CD8-positive, alpha-beta memory T cell (primary cell): ENCODE measurements at regions not wholly inside any gene's neighbourhood (a gene's known extent, or its start where the extent isn't known, plus 50 kb on each side); places are given as distances from the start of the nearest gene placed in this dataset.

Experiments
- CTCF ChIA-PET: fragments of 350-600 bp; sonication (Branson Sonifier 250); formaldehyde crosslinking; loops from one replicate; lab custom pipeline; 2021; ENCODE audit warnings: antibody characterized with exemption; lab: Charles Lee
- POLR2A ChIA-PET: fragments of 350-600 bp; sonication (Branson Sonifier 250); formaldehyde crosslinking; loops from one replicate; lab custom pipeline; 2021; ENCODE audit warnings: antibody characterized with exemption; lab: Charles Lee
- DNase-seq, 5 donors: peaks; one replicate each; pipeline versions ENCODE4 v3.0.0 to v3.0.0-alpha.2; 2020 to 2022; ENCODE audit warnings: mixed read lengths in 1 of 5
- H3K27ac ChIP-seq: one replicate; pipeline ENCODE4 v1.7.0; 2013; ENCODE audit warnings: low read depth, mild to moderate bottlenecking, low read length, moderate library complexity
- H3K27me3 ChIP-seq: 2 replicates; pipeline ENCODE4 v1.7.0; 2013; ENCODE audit warnings: low read length, mild to moderate bottlenecking; ENCODE audit not compliant: insufficient read depth, poor library complexity, severe bottlenecking
- H3K36me3 ChIP-seq: 2 replicates; pipeline ENCODE4 v1.7.0; 2013; ENCODE audit warnings: mild to moderate bottlenecking, low read length, moderate library complexity; ENCODE audit not compliant: insufficient read depth
- H3K4me1 ChIP-seq: 2 replicates; pipeline ENCODE4 v1.7.0; 2013; ENCODE audit warnings: mild to moderate bottlenecking, low read length, moderate library complexity; ENCODE audit not compliant: insufficient read depth
- H3K4me3 ChIP-seq: 2 replicates; pipeline ENCODE4 v1.7.0; 2013; ENCODE audit warnings: mild to moderate bottlenecking, low read length
- H3K9me3 ChIP-seq: 2 replicates; pipeline ENCODE4 v1.7.0; 2013; ENCODE audit warnings: mild to moderate bottlenecking, low read length
- H3K27ac Mint-ChIP-seq, 8 donors: one replicate each; pipeline ENCODE4 v1.8.0; 2020 to 2021; ENCODE audit warnings: mixed read lengths in 8 of 8, mild to moderate bottlenecking in 6 of 8, inconsistent platforms in 3 of 8, moderate library complexity in 3 of 8
- H3K27me3 Mint-ChIP-seq, 2 donors: one replicate each; pipeline ENCODE4 v1.8.0; 2020 to 2021; ENCODE audit warnings: mixed read lengths in 2 of 2, mild to moderate bottlenecking in 1 of 2, moderate library complexity in 1 of 2
- H3K36me3 Mint-ChIP-seq, 3 donors: one replicate each; pipeline ENCODE4 v1.8.0; 2020 to 2021; ENCODE audit warnings: mixed read lengths in 3 of 3, inconsistent platforms in 1 of 3, mild to moderate bottlenecking in 1 of 3
- H3K4me1 Mint-ChIP-seq, 3 donors: one replicate each; pipeline ENCODE4 v1.8.0; 2020 to 2021; ENCODE audit warnings: mixed read lengths in 3 of 3, inconsistent platforms in 1 of 3, mild to moderate bottlenecking in 1 of 3
- H3K4me3 Mint-ChIP-seq, 7 donors: one replicate each; pipeline ENCODE4 v1.8.0; 2020 to 2021; ENCODE audit warnings: mixed read lengths in 7 of 7, mild to moderate bottlenecking in 6 of 7, moderate library complexity in 4 of 7, inconsistent platforms in 2 of 7
- H3K9me3 Mint-ChIP-seq, 5 donors: one replicate each; pipeline ENCODE4 v1.8.0; 2020 to 2022; ENCODE audit warnings: mixed read lengths in 5 of 5, mild to moderate bottlenecking in 3 of 5, moderate library complexity in 2 of 5, inconsistent platforms in 1 of 5

DNA sequence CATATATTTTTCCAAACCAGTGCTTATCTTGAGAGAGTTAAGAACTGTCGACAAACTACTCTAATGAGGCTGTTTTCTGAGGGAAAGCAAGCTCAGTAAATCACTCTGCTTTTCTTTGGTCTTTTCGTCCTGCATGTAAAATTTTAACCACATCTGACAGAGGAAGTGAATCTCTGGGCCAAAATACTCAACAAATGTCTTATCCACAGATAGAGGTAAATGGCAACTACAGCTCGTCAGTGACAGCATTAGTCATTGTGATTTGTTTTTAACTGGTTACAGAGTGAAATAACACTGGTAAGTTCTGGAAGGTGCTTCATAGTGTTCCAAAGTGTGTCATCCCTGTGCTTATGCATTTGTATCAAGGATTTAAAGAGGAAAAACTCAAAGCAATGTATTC is 82.6 kb upstream of the SLC8A1 start:
- no peaks in the 10 kb centered on the region for H3K36me3 ChIP-seq
- ChIA-PET POLR2A (no interaction called here), CTCF (no interaction called here)
- H3K27me3 ChIP-seq, result no peaks in the 10 kb centered on the region
- H3K27ac ChIP-seq, result no peak overlapping the region
- Mint-ChIP-seq H3K4me3 (no peak overlapping the region), H3K4me1 (no peaks in the 10 kb centered on the region), H3K27ac (no peak overlapping the region), H3K9me3 (peaks cover 0 to 9% (median 4%) of the 10 kb centered on the region in 5 donors), H3K27me3 (no peaks in the 10 kb centered on the region), H3K36me3 (no peaks in the 10 kb centered on the region)
- DNase-seq, result no peak
- H3K4me3 ChIP-seq, result no peak overlapping the region
- H3K9me3 ChIP-seq, result no peaks in the 10 kb centered on the region
- H3K4me1 ChIP-seq, result no peaks in the 10 kb centered on the region

- H3K27me3 ChIP-seq, result no peaks in the 10 kb centered on the region
- POLR2A ChIA-PET, result no interaction called here
Observed at GRCh38 chr2:40535972-40536371, 84.1 kb upstream of the SLC8A1 start.

GRCh38 chr2:40540026-40540425 is 88.1 kb upstream of the SLC8A1 start:
- CTCF ChIA-PET, result no interaction called here

More at GRCh38 chr2:40535972-40536371, 84.1 kb upstream of the SLC8A1 start:
- no peaks in the 10 kb centered on the region for H3K36me3 ChIP-seq
- no peaks in the 10 kb centered on the region for H3K9me3 ChIP-seq
- peaks cover 0 to 6% (median 2%) of the 10 kb centered on the region in 5 donors for H3K9me3 Mint-ChIP-seq
- H3K27ac Mint-ChIP-seq, result no peak overlapping the region
- no peaks in the 10 kb centered on the region for H3K4me1 ChIP-seq
- no peak overlapping the region for H3K4me3 ChIP-seq
- no peaks in the 10 kb centered on the region for H3K36me3 Mint-ChIP-seq
- no peak overlapping the region for H3K27ac ChIP-seq
- no peak overlapping the region for H3K4me3 Mint-ChIP-seq
- H3K27me3 Mint-ChIP-seq, result no peaks in the 10 kb centered on the region
- H3K4me1 Mint-ChIP-seq, result no peaks in the 10 kb centered on the region
- no peak for DNase-seq
- CTCF ChIA-PET, result no interaction called here

GRCh38 chr2:40543381-40543780 is 91.5 kb upstream of the SLC8A1 start:
- H3K36me3 ChIP-seq, result no peaks in the 10 kb centered on the region

More at GRCh38 chr2:40540026-40540425, 88.1 kb upstream of the SLC8A1 start:
- H3K27ac Mint-ChIP-seq, result no peak overlapping the region
- Histone ChIP-seq H3K27me3 (no peaks in the 10 kb centered on the region), H3K4me1 (no peaks in the 10 kb centered on the region), H3K4me3 (no peak overlapping the region), H3K27ac (no peak overlapping the region), H3K36me3 (no peaks in the 10 kb centered on the region), H3K9me3 (no peaks in the 10 kb centered on the region)
- H3K4me3 Mint-ChIP-seq, result no peak overlapping the region
- H3K36me3 Mint-ChIP-seq, result no peaks in the 10 kb centered on the region
- POLR2A ChIA-PET, result no interaction called here
- H3K27me3 Mint-ChIP-seq, result no peaks in the 10 kb centered on the region
- peaks cover 0 to 9% (median 3%) of the 10 kb centered on the region in 5 donors for H3K9me3 Mint-ChIP-seq
- H3K4me1 Mint-ChIP-seq, result no peaks in the 10 kb centered on the region
- DNase-seq, result no peak

GRCh38 chr2:40544072-40544471 is 92.2 kb upstream of the SLC8A1 start:
- Mint-ChIP-seq H3K4me3 (no peak overlapping the region), H3K27ac (no peak overlapping the region), H3K9me3 (peaks cover 2 to 11% (median 9%) of the 10 kb centered on the region in 5 donors), H3K27me3 (no peaks in the 10 kb centered on the region), H3K4me1 (no peaks in the 10 kb centered on the region), H3K36me3 (no peaks in the 10 kb centered on the region)
- no peaks in the 10 kb centered on the region for H3K9me3 ChIP-seq
- H3K27ac ChIP-seq, result no peak overlapping the region
- ChIA-PET CTCF (no interaction called here), POLR2A (no interaction called here)
- no peaks in the 10 kb centered on the region for H3K27me3 ChIP-seq
- no peak overlapping the region for H3K4me3 ChIP-seq
- no peaks in the 10 kb centered on the region for H3K36me3 ChIP-seq
- H3K4me1 ChIP-seq, result no peaks in the 10 kb centered on the region
- DNase-seq, result no peak

More at GRCh38 chr2:40543381-40543780, 91.5 kb upstream of the SLC8A1 start:
- Histone ChIP-seq H3K4me1 (no peaks in the 10 kb centered on the region), H3K4me3 (no peak overlapping the region), H3K9me3 (no peaks in the 10 kb centered on the region), H3K27ac (no peak overlapping the region), H3K27me3 (no peaks in the 10 kb centered on the region)
- CTCF ChIA-PET, result no interaction called here
- H3K4me3 Mint-ChIP-seq, result no peak overlapping the region
- DNase-seq, result no peak
- H3K4me1 Mint-ChIP-seq, result no peaks in the 10 kb centered on the region
- H3K27ac Mint-ChIP-seq, result no peak overlapping the region
- H3K36me3 Mint-ChIP-seq, result no peaks in the 10 kb centered on the region
- POLR2A ChIA-PET, result no interaction called here
- no peaks in the 10 kb centered on the region for H3K27me3 Mint-ChIP-seq
- peaks cover 2 to 11% (median 9%) of the 10 kb centered on the region in 5 donors for H3K9me3 Mint-ChIP-seq

DNA sequence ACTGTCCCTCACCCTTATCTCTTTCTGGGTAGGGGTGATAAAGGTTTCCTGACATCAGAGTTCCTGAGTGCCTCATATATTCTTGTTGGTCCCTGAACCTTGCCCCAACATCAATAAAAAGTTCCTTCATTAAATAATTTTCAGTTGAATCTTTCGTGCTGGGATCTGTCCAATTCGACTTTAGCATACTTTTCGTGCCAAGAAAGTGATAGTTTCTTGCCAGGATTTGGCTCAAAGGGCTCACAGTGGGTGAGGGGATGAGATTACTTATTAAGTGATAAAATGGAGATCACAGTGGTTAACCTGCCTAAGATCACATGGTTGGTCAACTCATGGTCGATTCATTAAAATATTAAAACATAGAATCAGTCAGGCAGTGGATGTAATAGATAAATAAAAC is 93.8 kb upstream of the SLC8A1 start:
- Histone ChIP-seq H3K27ac (no peak overlapping the region), H3K36me3 (no peaks in the 10 kb centered on the region), H3K9me3 (no peaks in the 10 kb centered on the region), H3K4me1 (no peaks in the 10 kb centered on the region), H3K27me3 (no peaks in the 10 kb centered on the region), H3K4me3 (no peak overlapping the region)
- ChIA-PET CTCF (no interaction called here), POLR2A (no interaction called here)
- no peaks in the 10 kb centered on the region for H3K36me3 Mint-ChIP-seq
- no peak for DNase-seq
- H3K27me3 Mint-ChIP-seq, result no peaks in the 10 kb centered on the region
- H3K9me3 Mint-ChIP-seq, result peaks cover 2 to 11% (median 6%) of the 10 kb centered on the region in 5 donors
- no peak overlapping the region for H3K27ac Mint-ChIP-seq
- H3K4me3 Mint-ChIP-seq, result no peak overlapping the region
- no peaks in the 10 kb centered on the region for H3K4me1 Mint-ChIP-seq

DNA sequence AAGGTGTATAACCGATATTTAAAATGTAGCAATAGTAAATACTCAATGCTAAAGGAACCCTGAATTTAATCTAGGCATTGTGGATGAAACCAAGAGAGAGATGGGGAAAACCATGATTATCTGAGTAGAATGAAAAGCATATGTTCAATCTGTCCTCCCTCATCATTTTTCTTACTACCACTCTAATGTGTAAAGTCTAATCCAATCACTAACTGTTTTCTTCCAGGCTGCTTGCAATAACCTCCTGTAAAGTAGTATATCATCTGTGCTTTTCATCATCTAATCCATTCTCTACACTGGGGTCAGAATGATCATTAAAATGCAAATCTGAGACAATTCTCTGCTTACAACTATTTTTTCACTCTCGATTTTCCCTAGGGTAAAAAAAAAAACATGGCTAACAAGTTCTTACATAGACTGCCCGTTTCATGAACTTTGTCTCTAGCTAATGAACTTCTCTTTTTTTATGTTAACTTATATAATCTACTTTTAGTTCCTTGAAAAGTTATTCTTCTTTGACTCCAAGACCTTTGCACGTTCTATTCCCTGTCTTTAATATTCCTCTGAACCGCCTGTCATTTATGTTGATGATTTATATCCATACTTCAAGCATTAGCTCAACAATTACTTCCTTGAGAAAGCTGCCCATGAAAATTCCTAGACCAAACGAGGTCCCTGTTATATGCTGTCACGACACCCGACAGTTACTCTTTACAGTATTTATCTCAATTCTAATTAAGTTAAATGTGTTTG is 94.7 kb upstream of the SLC8A1 start:
- Histone ChIP-seq H3K4me1 (no peaks in the 10 kb centered on the region), H3K36me3 (no peaks in the 10 kb centered on the region), H3K4me3 (no peak overlapping the region), H3K27ac (no peak overlapping the region), H3K9me3 (no peaks in the 10 kb centered on the region), H3K27me3 (no peaks in the 10 kb centered on the region)
- Mint-ChIP-seq H3K4me3 (no peak overlapping the region), H3K27me3 (no peaks in the 10 kb centered on the region), H3K36me3 (no peaks in the 10 kb centered on the region), H3K4me1 (no peaks in the 10 kb centered on the region), H3K27ac (no peak overlapping the region), H3K9me3 (peaks cover 2 to 10% (median 6%) of the 10 kb centered on the region in 5 donors)
- no peak for DNase-seq
- ChIA-PET POLR2A (no interaction called here), CTCF (no interaction called here)

- no peak overlapping the region for H3K4me3 ChIP-seq
- H3K27me3 ChIP-seq, result no peaks in the 10 kb centered on the region
- no peaks in the 10 kb centered on the region for H3K27me3 Mint-ChIP-seq
- no peak overlapping the region for H3K4me3 Mint-ChIP-seq
- no peak overlapping the region for H3K27ac ChIP-seq
- no peaks in the 10 kb centered on the region for H3K4me1 ChIP-seq
- no peaks in the 10 kb centered on the region for H3K4me1 Mint-ChIP-seq
- H3K27ac Mint-ChIP-seq, result no peak overlapping the region
- H3K36me3 Mint-ChIP-seq, result no peaks in the 10 kb centered on the region
- ChIA-PET CTCF (no interaction called here), POLR2A (no interaction called here)
- no peaks in the 10 kb centered on the region for H3K36me3 ChIP-seq
- H3K9me3 ChIP-seq, result no peaks in the 10 kb centered on the region
- H3K9me3 Mint-ChIP-seq, result peaks cover 2 to 13% (median 8%) of the 10 kb centered on the region in 5 donors
- no peak for DNase-seq
Observed at GRCh38 chr2:40548521-40548920, 96.6 kb upstream of the SLC8A1 start.
